ENCODE measurements at regions not wholly inside any gene's neighbourhood (a gene's known extent, or its start where the extent isn't known, plus 50 kb on each side); places are given as distances from the start of the nearest gene placed in this dataset.
A peak's percentile ranks its signal among the peaks of the same experiment; 100 is the strongest.

DNA sequence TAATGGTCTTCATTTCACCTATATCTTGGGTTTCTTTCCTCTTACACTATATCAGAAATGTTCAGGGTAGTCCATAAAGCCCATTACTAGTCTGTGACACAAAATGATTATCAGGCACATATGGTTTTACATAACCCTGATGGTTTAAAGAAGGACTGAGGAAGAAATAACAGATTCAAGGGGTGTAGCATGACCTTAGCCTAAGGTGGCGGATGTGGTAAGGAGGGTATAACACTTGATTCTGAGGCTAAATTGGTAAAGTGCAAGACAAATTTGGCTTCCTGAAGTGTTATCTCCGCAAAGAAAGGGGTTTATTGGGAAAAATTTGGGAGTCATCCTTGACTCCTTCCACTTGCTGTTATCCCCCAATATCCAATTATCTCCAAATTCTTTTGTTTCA is 388.2 kb upstream of the RPS23 start:
- H3K4me1 ChIP-seq: no peaks in the 10 kb centered on the region
- no peak overlapping the region for H3K4me2 ChIP-seq (ENCODE audit: low read length)
- no peaks in the 10 kb centered on the region for H3K9me3 ChIP-seq (ENCODE audit: control insufficient read depth, low read length)
- H2AFZ ChIP-seq: no peak overlapping the region
- no peak overlapping the region for H3K4me3 ChIP-seq (ENCODE audit: low read depth, low read length)
- H3K36me3 ChIP-seq (ENCODE audit: control insufficient read depth, insufficient read depth, low read length): no peaks in the 10 kb centered on the region
- H3K27me3 ChIP-seq (ENCODE audit: control insufficient read depth, insufficient read depth, low read length): no peaks in the 10 kb centered on the region
- TF ChIP-seq, protein P1, sequence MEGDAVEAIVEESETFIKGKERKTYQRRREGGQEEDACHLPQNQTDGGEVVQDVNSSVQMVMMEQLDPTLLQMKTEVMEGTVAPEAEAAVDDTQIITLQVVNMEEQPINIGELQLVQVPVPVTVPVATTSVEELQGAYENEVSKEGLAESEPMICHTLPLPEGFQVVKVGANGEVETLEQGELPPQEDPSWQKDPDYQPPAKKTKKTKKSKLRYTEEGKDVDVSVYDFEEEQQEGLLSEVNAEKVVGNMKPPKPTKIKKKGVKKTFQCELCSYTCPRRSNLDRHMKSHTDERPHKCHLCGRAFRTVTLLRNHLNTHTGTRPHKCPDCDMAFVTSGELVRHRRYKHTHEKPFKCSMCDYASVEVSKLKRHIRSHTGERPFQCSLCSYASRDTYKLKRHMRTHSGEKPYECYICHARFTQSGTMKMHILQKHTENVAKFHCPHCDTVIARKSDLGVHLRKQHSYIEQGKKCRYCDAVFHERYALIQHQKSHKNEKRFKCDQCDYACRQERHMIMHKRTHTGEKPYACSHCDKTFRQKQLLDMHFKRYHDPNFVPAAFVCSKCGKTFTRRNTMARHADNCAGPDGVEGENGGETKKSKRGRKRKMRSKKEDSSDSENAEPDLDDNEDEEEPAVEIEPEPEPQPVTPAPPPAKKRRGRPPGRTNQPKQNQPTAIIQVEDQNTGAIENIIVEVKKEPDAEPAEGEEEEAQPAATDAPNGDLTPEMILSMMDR (IDR thresholded peaks at IDR 0.05): no peak
- no peaks in the 10 kb centered on the region for H3K79me2 ChIP-seq
- H3K9ac ChIP-seq: no peak overlapping the region
- H3K27ac ChIP-seq: no peak overlapping the region

DNA sequence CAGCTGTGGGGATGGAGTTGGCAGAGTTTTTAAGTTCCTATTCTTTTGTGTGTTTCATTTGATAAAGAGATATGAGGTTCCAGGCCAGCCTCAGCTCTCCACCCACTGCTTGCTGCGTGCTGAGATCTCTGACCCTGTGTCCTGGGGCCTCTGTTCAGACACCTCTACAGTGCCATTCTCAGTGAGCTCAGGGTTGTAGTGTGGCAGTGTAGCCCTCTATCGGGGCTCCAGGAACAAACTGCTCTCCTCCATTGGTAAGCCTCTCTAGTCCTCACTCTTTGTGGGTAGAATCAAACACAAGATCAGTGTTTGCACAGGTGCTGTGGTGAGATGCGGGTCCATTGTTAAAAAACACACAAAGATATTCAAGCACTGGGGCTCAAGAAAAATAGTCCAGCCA is 386.6 kb upstream of the RPS23 start:
- no peaks in the 10 kb centered on the region for H3K4me1 ChIP-seq

DNA sequence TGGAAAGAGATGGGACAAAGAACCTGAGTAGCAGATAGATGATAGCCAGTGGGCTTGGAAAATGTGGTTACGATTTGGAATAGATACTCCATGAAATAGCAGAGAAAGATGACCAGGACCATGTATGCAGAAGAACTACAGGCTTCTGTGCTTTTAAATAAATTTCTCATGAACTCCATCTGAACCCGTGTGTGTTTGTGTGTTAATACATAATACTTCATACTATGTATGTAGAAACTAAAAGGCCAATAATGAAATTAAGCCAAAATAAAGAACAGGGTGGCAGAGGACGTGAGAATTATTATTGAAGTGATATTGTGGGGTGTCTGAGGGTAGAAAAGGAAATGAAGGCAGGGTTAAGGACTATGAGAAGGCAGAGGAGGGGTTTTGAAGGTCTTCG is 385.1 kb upstream of the RPS23 start:
- Histone ChIP-seq H3K27ac (no peak overlapping the region), H3K4me2 (ENCODE audit: low read length) (no peak overlapping the region), H3K27me3 (ENCODE audit: control insufficient read depth, insufficient read depth, low read length) (no peaks in the 10 kb centered on the region), H2AFZ (no peak overlapping the region), H3K4me1 (no peaks in the 10 kb centered on the region), H3K9me3 (ENCODE audit: control insufficient read depth, low read length) (no peaks in the 10 kb centered on the region), H3K9ac (no peak overlapping the region), H3K4me3 (ENCODE audit: low read depth, low read length) (no peak overlapping the region), H3K36me3 (ENCODE audit: control insufficient read depth, insufficient read depth, low read length) (no peaks in the 10 kb centered on the region), H3K79me2 (no peaks in the 10 kb centered on the region)
- TF ChIP-seq, protein P1 (IDR thresholded peaks at IDR 0.05): no peak

More for the DNA sequence above, 386.6 kb upstream of the RPS23 start:
- TF ChIP-seq, protein P1 (IDR thresholded peaks at IDR 0.05): no peak
- H3K27me3 ChIP-seq (ENCODE audit: control insufficient read depth, insufficient read depth, low read length): no peaks in the 10 kb centered on the region
- H3K4me2 ChIP-seq (ENCODE audit: low read length): no peak overlapping the region
- H3K9me3 ChIP-seq (ENCODE audit: control insufficient read depth, low read length): no peaks in the 10 kb centered on the region
- H3K27ac ChIP-seq: no peak overlapping the region
- H3K79me2 ChIP-seq: no peaks in the 10 kb centered on the region
- H3K9ac ChIP-seq: no peak overlapping the region
- H3K36me3 ChIP-seq (ENCODE audit: control insufficient read depth, insufficient read depth, low read length): no peaks in the 10 kb centered on the region
- no peak overlapping the region for H3K4me3 ChIP-seq (ENCODE audit: low read depth, low read length)
- peak overlapping the region; percentile 11 for H2AFZ ChIP-seq

DNA sequence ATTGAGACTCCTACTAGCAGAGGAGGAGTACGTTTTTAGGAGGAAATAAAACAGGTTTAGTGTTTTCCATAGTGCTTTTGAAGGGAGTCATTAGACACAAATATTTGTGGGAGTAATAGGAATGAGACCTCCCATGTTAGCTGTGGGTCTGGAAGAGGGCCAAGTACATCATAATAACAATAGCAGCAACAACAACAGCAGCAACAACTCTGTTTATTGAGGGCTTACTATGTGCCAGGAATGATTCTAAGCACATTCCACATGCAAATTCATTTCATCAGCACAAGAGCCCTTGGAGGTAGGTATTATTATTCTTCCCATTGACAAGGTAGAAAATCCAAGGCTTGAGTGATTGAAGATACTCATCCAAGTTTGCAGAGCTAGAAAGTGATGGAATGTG is 384.2 kb upstream of the RPS23 start:
- Histone ChIP-seq H2AFZ (no peak overlapping the region), H3K4me3 (ENCODE audit: low read depth, low read length) (no peak overlapping the region), H3K4me1 (no peaks in the 10 kb centered on the region), H3K79me2 (no peaks in the 10 kb centered on the region), H3K9ac (no peak overlapping the region), H3K36me3 (ENCODE audit: control insufficient read depth, insufficient read depth, low read length) (no peaks in the 10 kb centered on the region), H3K4me2 (ENCODE audit: low read length) (no peak overlapping the region), H3K27ac (no peak overlapping the region), H3K27me3 (ENCODE audit: control insufficient read depth, insufficient read depth, low read length) (no peaks in the 10 kb centered on the region), H3K9me3 (ENCODE audit: control insufficient read depth, low read length) (no peaks in the 10 kb centered on the region)
- TF ChIP-seq, protein P1 (IDR thresholded peaks at IDR 0.05): no peak

DNA sequence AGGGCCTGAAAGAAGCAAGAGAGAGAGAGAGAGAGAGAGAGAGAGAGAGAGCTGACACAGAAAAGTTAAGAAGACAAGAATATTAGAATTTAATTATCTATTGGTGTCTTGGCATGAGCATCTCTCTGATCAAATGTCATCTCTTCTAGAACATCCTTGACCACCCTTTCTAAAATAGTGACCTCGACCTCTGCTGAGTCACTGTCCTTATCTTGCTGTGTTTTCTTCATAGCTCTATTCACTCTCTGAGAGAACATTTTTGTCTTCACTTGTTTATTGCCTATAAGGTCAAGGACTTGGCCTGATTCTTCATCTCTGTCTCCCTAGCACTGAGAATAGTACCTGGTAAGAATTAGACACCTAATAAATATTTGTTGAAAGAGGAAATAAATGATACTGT is 383.8 kb upstream of the RPS23 start:
- TF ChIP-seq, protein P1 (IDR thresholded peaks at IDR 0.05): no peak
- H3K27me3 ChIP-seq (ENCODE audit: control insufficient read depth, insufficient read depth, low read length): no peaks in the 10 kb centered on the region

More for the DNA sequence above, 383.8 kb upstream of the RPS23 start:
- no peaks in the 10 kb centered on the region for H3K9me3 ChIP-seq (ENCODE audit: control insufficient read depth, low read length)
- no peaks in the 10 kb centered on the region for H3K79me2 ChIP-seq
- H3K4me1 ChIP-seq: no peaks in the 10 kb centered on the region
- no peak overlapping the region for H3K9ac ChIP-seq
- no peak overlapping the region for H3K4me3 ChIP-seq (ENCODE audit: low read depth, low read length)
- H3K27ac ChIP-seq: no peak overlapping the region
- H3K4me2 ChIP-seq (ENCODE audit: low read length): no peak overlapping the region
- no peak overlapping the region for H2AFZ ChIP-seq
- no peaks in the 10 kb centered on the region for H3K36me3 ChIP-seq (ENCODE audit: control insufficient read depth, insufficient read depth, low read length)

Measured in parathyroid adenoma (tissue), 2 donors.